GM19043 (cell line): ENCODE measurements at regions not wholly inside any gene's neighbourhood (a gene's known extent, or its start where the extent isn't known, plus 50 kb on each side); places are given as distances from the start of the nearest gene placed in this dataset.

Experiments used
- ATAC-seq: cut with Tn5 transposase; IDR thresholded peaks from one replicate; pipeline ENCODE4 v1.9.1; 2021; ENCODE audit warnings: low read depth; ENCODE audit not compliant: unreplicated experiment

GRCh38 chr11:15913261-15913660 is 443.1 kb downstream of the SOX6 start:
- ATAC-seq = no peak
